Activated CD8-positive, alpha-beta T cell treated with anti-CD3 and anti-CD28 coated beads, Interleukin-2, amount 10 ng/mL, durations not matched to agents 7 days and 5 days (primary cell): ENCODE measurements at regions not wholly inside any gene's neighbourhood (a gene's known extent, or its start where the extent isn't known, plus 50 kb on each side); places are given as distances from the start of the nearest gene placed in this dataset.
"Not testable (repeated sequence)": the region's sequence is repeated elsewhere in the genome, so short reads cannot be mapped to it uniquely, and the experiment has no call there.

Experiments used
- ATAC-seq: fragments of 150-1000 bp; cut with Tn5 transposase; one replicate; pipeline ENCODE4 v1.10.0; 2021; ENCODE audit warnings: moderate library complexity
- CTCF ChIA-PET: fragments of 350-600 bp; sonication (Branson Sonifier 250); formaldehyde crosslinking; loops from one replicate; lab custom pipeline; 2021; ENCODE audit warnings: antibody characterized with exemption; lab: Charles Lee
- POLR2A ChIA-PET: fragments of 350-600 bp; sonication (Branson Sonifier 250); formaldehyde crosslinking; loops from one replicate; lab custom pipeline; 2021; ENCODE audit warnings: antibody characterized with exemption; lab: Charles Lee
- DNase-seq: peaks from one replicate; pipeline ENCODE4 v3.0.0-alpha.2; 2020
- H3K27ac Mint-ChIP-seq: one replicate; pipeline ENCODE4 v1.8.0; 2021; ENCODE audit warnings: mild to moderate bottlenecking, mixed read lengths
- H3K27me3 Mint-ChIP-seq: one replicate; pipeline ENCODE4 v1.8.0; 2021; ENCODE audit warnings: low read depth, mixed read lengths
- H3K36me3 Mint-ChIP-seq: one replicate; pipeline ENCODE4 v1.8.0; 2021; ENCODE audit warnings: low read depth, mixed read lengths
- H3K4me1 Mint-ChIP-seq: one replicate; pipeline ENCODE4 v1.8.0; 2021; ENCODE audit warnings: low read depth, mixed read lengths
- H3K4me3 Mint-ChIP-seq: one replicate; pipeline ENCODE4 v1.8.0; 2021; ENCODE audit warnings: mild to moderate bottlenecking, mixed read lengths
- H3K9me3 Mint-ChIP-seq: one replicate; pipeline ENCODE4 v1.8.0; 2022; ENCODE audit warnings: mixed read lengths; ENCODE audit not compliant: insufficient read depth

GRCh38 chr3:197459571-197459970 lies 96.2 kb downstream of the BDH1 start:
- H3K4me3 Mint-ChIP-seq, CTCF ChIA-PET, H3K36me3 Mint-ChIP-seq, POLR2A ChIA-PET, H3K27ac Mint-ChIP-seq, H3K9me3 Mint-ChIP-seq, ATAC-seq: not testable (repeated sequence)
- peaks cover 21% of the 10 kb centered on the region for H3K4me1 Mint-ChIP-seq
- DNase-seq: peak; percentile 47
- H3K27me3 Mint-ChIP-seq: peaks cover 20% of the 10 kb centered on the region

GRCh38 chr3:197458906-197459470 lies 96.8 kb downstream of the BDH1 start:
- DNase-seq: no peak
- Mint-ChIP-seq H3K27me3 (peaks cover 26% of the 10 kb centered on the region), H3K27ac (peak overlapping the region; percentile 75), H3K4me1 (peaks cover 21% of the 10 kb centered on the region), H3K9me3 (peaks cover 4% of the 10 kb centered on the region), H3K36me3 (peaks cover 5% of the 10 kb centered on the region), H3K4me3 (peak overlapping the region; percentile 31)
- ATAC-seq: no peak
- ChIA-PET CTCF (interaction anchor here (1.7 to 1.8 kb wide), 2 partner anchors 12 to 202 kb away, joined by 3 to 6 read pairs; no protein-coding TSS in a partner anchor), POLR2A (no interaction called here)

DNA sequence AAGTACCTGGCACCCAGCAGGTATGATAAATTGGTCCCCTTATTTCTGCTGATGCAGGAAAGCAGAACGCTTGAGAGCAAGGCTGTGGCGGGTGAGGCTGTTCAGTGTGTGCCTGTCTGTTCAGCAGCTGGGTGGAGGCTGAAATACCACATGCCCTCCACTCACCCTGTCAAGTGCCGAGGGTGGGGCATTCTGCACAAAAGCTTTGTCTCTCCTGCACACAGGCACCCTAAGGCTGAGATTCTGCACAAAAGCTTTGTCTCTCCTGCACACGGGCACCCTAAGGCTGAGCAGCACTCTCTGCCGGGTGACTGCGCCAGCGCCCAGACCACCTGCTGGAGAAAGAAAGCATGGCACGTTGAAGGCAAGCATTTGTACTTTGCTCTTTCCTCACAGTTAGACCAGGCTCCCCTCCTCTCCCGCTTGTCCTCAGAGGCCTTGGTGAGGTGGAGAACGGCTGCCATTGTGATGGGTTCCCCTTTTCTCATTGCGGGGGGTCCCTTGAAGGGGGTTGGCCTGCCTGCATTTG lies 97.5 kb downstream of the BDH1 start:
- Mint-ChIP-seq H3K9me3 (peaks cover 4% of the 10 kb centered on the region), H3K36me3 (peaks cover 5% of the 10 kb centered on the region), H3K4me3 (no peak overlapping the region), H3K4me1 (peaks cover 17% of the 10 kb centered on the region), H3K27me3 (peaks cover 22% of the 10 kb centered on the region), H3K27ac (no peak overlapping the region)
- ATAC-seq (no peak), DNase-seq (no peak)
- CTCF ChIA-PET: interaction anchor here (1.7 to 1.8 kb wide), 2 partner anchors 11 to 201 kb away, joined by 3 to 6 read pairs; no protein-coding TSS in a partner anchor
- POLR2A ChIA-PET: no interaction called here

- DNase-seq (peak; percentile 56), ATAC-seq (peak; percentile 59)
- Mint-ChIP-seq H3K9me3 (no peaks in the 10 kb centered on the region), H3K4me1 (peaks cover 17% of the 10 kb centered on the region), H3K27me3 (peaks cover 22% of the 10 kb centered on the region), H3K4me3 (peak overlapping the region; percentile 70), H3K36me3 (peaks cover 5% of the 10 kb centered on the region), H3K27ac (peak overlapping the region; percentile 73)
- CTCF ChIA-PET: interaction anchor here (1.4 to 4.2 kb wide), 2 partner anchors 26 to 200 kb away, joined by 3 to 50 read pairs; no protein-coding TSS in a partner anchor
- POLR2A ChIA-PET: interaction anchor here (0.6 kb wide), 2 partner anchors 159 to 869 kb away, joined by 3 read pairs; no protein-coding TSS in a partner anchor
Observed at GRCh38 chr3:197456261-197457091, 99.3 kb downstream of the BDH1 start.

- CTCF ChIA-PET: interaction anchor here (1.0 to 4.2 kb wide), 5 partner anchors 22 to 231 kb away, joined by 3 to 50 read pairs (median 7); no protein-coding TSS in a partner anchor
- ATAC-seq, POLR2A ChIA-PET, DNase-seq, H3K9me3 Mint-ChIP-seq, H3K36me3 Mint-ChIP-seq, H3K27ac Mint-ChIP-seq, H3K4me3 Mint-ChIP-seq: not testable (repeated sequence)
- peaks cover 22% of the 10 kb centered on the region for H3K27me3 Mint-ChIP-seq
- H3K4me1 Mint-ChIP-seq: peaks cover 15% of the 10 kb centered on the region
Observed at GRCh38 chr3:197454841-197455240, 100.9 kb downstream of the BDH1 start.

- ATAC-seq (peak; percentile 50), DNase-seq (peak; percentile 38)
- POLR2A ChIA-PET: no interaction called here
- Mint-ChIP-seq H3K27me3 (peaks cover 22% of the 10 kb centered on the region), H3K4me1 (peaks cover 15% of the 10 kb centered on the region), H3K27ac (no peak overlapping the region), H3K9me3 (no peaks in the 10 kb centered on the region), H3K4me3 (no peak overlapping the region), H3K36me3 (peaks cover 3% of the 10 kb centered on the region)
- CTCF ChIA-PET: interaction anchor here (0.9 to 4.2 kb wide), 13 partner anchors 9 to 230 kb away, joined by 3 to 50 read pairs (median 4); no protein-coding TSS in a partner anchor
Observed at GRCh38 chr3:197454014-197454413, 101.8 kb downstream of the BDH1 start.

GRCh38 chr3:197450810-197451209 lies 105.0 kb downstream of the BDH1 start:
- POLR2A ChIA-PET: no interaction called here
- no peak overlapping the region for H3K27ac Mint-ChIP-seq

DNA sequence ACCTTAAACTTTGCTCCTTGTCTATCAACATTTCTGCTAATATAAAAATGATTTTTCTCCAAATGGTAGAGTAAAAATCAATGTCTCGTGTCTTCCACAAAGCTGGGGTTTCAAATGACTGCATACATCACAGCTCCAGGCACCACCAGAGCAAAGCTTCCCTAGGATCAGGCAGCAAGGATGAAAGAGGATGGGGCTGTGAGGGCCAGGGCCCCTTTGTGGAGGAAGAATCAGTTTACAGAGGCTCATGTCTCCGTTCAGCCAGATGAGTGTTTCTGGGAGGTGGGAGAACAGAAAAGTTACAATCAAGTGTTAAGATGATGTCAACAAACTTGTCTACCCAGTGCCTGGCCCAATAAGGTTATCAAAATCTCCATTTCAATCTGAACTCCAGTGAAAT lies 105.5 kb downstream of the BDH1 start:
- DNase-seq (no peak), ATAC-seq (no peak)
- ChIA-PET CTCF (no interaction called here), POLR2A (no interaction called here)
- Mint-ChIP-seq H3K9me3 (no peaks in the 10 kb centered on the region), H3K27me3 (peaks cover 14% of the 10 kb centered on the region), H3K27ac (no peak overlapping the region), H3K4me3 (no peak overlapping the region), H3K36me3 (no peaks in the 10 kb centered on the region), H3K4me1 (peaks cover 15% of the 10 kb centered on the region)

More at GRCh38 chr3:197450810-197451209, 105.0 kb downstream of the BDH1 start:
- DNase-seq: no peak
- Mint-ChIP-seq H3K4me3 (no peak overlapping the region), H3K27me3 (peaks cover 18% of the 10 kb centered on the region), H3K9me3 (no peaks in the 10 kb centered on the region), H3K4me1 (peaks cover 17% of the 10 kb centered on the region), H3K36me3 (no peaks in the 10 kb centered on the region)
- no peak for ATAC-seq
- CTCF ChIA-PET: interaction anchor here (1.2 kb wide), 1 partner anchor 194 kb away, joined by 3 read pairs; no protein-coding TSS in a partner anchor

DNA sequence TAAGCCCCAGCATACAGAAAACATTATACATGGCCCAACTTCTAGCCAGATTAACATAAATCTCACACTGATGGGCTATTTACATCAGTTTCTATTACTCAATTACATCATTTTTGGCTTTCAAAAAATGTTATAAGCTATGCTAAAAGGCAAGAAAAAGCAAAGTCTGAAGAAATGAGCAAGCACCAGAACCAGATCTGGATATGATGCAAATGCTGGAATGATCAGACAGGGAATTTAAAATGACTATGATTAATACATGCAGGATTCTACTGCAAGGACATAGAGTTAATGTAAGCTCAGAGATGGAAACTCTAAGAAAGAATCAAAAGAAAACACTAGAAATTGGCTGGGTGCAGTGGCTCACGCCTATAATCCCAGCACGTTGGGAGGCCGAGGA lies 106.6 kb downstream of the BDH1 start:
- ATAC-seq, CTCF ChIA-PET, DNase-seq, H3K27ac Mint-ChIP-seq, POLR2A ChIA-PET, H3K9me3 Mint-ChIP-seq, H3K4me3 Mint-ChIP-seq, H3K36me3 Mint-ChIP-seq, H3K27me3 Mint-ChIP-seq: not testable (repeated sequence)
- peaks cover 21% of the 10 kb centered on the region for H3K4me1 Mint-ChIP-seq

DNA sequence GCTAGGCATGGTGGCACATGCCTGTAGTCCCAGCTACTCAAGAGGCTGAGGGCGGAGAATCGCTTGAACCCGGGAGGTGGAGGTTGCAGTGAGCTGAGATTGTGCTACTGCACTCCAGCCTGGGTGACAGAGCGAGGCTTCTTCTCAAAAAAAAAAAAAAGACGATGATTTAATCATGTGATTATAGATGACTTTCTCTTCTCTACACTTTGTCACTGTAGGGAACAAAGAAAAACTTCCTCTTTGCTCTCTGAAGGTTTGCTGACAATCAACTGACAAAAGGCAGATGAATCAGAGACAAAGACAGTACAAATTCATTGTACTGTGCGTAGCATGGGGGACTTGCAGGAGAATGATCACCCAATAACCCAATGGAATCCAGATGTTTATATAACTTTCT lies 108.0 kb downstream of the BDH1 start:
- H3K9me3 Mint-ChIP-seq, H3K36me3 Mint-ChIP-seq, H3K4me3 Mint-ChIP-seq, DNase-seq, H3K27me3 Mint-ChIP-seq, H3K27ac Mint-ChIP-seq, ATAC-seq, POLR2A ChIA-PET: not testable (repeated sequence)
- CTCF ChIA-PET: interaction anchor here (1.4 kb wide), 1 partner anchor 141 kb away, joined by 3 read pairs; no protein-coding TSS in a partner anchor
- peaks cover 21% of the 10 kb centered on the region for H3K4me1 Mint-ChIP-seq

DNA sequence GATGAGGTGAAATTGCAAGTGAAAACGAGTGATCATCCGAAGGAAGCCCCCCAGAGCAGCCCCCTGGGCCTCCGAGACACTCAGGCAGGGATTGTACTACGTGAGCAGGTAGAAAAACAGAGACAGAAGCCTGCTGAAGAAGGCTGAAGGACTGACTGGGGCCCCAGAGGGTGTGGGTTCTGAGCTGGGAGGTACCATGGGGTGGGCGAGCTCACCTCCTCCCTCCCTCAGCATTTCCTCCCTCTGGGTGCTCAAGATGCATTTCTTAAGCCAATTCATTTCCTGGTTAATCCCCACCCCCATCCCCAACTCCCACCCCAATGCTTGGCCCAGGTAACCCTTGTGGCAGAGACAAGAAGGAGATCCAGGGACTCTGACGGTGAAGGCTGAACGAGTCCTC lies 108.7 kb downstream of the BDH1 start:
- no peak overlapping the region for H3K27ac Mint-ChIP-seq
- ChIA-PET POLR2A (no interaction called here), CTCF (interaction anchor here (0.8 to 1.9 kb wide), 3 partner anchors 11 to 222 kb away, joined by 3 to 5 read pairs (median 4); no protein-coding TSS in a partner anchor)
- no peaks in the 10 kb centered on the region for H3K9me3 Mint-ChIP-seq
- no peak overlapping the region for H3K4me3 Mint-ChIP-seq
- peaks cover 21% of the 10 kb centered on the region for H3K4me1 Mint-ChIP-seq
- H3K36me3 Mint-ChIP-seq: no peaks in the 10 kb centered on the region
- ATAC-seq (no peak), DNase-seq (no peak)
- H3K27me3 Mint-ChIP-seq: peaks cover 3% of the 10 kb centered on the region
